ENCODE measurements at regions not wholly inside any gene's neighbourhood (a gene's known extent, or its start where the extent isn't known, plus 50 kb on each side); places are given as distances from the start of the nearest gene placed in this dataset.

GRCh38 chr22:22084089-22084711, 101.6 kb upstream of the TOP3B start:
- Mint-ChIP-seq H3K4me3 (no peak overlapping the region), H3K4me1 (peaks cover 6% of the 10 kb centered on the region), H3K27ac (no peak overlapping the region), H3K9me3 (no peaks in the 10 kb centered on the region), H3K36me3 (ENCODE audit: low read depth) (peaks cover 4% of the 10 kb centered on the region), H3K27me3 (no peaks in the 10 kb centered on the region)
- TF ChIP-seq, protein P1, sequence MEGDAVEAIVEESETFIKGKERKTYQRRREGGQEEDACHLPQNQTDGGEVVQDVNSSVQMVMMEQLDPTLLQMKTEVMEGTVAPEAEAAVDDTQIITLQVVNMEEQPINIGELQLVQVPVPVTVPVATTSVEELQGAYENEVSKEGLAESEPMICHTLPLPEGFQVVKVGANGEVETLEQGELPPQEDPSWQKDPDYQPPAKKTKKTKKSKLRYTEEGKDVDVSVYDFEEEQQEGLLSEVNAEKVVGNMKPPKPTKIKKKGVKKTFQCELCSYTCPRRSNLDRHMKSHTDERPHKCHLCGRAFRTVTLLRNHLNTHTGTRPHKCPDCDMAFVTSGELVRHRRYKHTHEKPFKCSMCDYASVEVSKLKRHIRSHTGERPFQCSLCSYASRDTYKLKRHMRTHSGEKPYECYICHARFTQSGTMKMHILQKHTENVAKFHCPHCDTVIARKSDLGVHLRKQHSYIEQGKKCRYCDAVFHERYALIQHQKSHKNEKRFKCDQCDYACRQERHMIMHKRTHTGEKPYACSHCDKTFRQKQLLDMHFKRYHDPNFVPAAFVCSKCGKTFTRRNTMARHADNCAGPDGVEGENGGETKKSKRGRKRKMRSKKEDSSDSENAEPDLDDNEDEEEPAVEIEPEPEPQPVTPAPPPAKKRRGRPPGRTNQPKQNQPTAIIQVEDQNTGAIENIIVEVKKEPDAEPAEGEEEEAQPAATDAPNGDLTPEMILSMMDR (IDR thresholded peaks at IDR 0.05) = no peak
- no peak for DNase-seq
- ChIA-PET POLR2A (no interaction called here), CTCF (interaction anchor here (0.7 to 1.3 kb wide), 2 partner anchors 15 to 131 kb away, joined by 3 to 4 read pairs; partner anchors contain the start of gene PPM1F)
- intact Hi-C loops (cut with micrococcal nuclease) = loop anchor here (5.0 kb wide), 1 partner anchor 53 kb away; no protein-coding TSS in a partner anchor
- ATAC-seq (ENCODE audit: low read depth) = no peak

GRCh38 chr22:22082960-22083359, 100.4 kb upstream of the TOP3B start:
- DNase-seq (no peak), ATAC-seq (ENCODE audit: low read depth) (no peak)
- TF ChIP-seq, protein P1 (IDR thresholded peaks at IDR 0.05) = no peak
- Mint-ChIP-seq H3K9me3 (no peaks in the 10 kb centered on the region), H3K4me3 (no peak overlapping the region), H3K36me3 (ENCODE audit: low read depth) (no peaks in the 10 kb centered on the region), H3K27ac (no peak overlapping the region), H3K27me3 (no peaks in the 10 kb centered on the region), H3K4me1 (peaks cover 6% of the 10 kb centered on the region)
- intact Hi-C loops (cut with micrococcal nuclease) = loop anchor here (5.0 kb wide), 1 partner anchor 54 kb away; no protein-coding TSS in a partner anchor
- ChIA-PET POLR2A (no interaction called here), CTCF (no interaction called here)

DNA sequence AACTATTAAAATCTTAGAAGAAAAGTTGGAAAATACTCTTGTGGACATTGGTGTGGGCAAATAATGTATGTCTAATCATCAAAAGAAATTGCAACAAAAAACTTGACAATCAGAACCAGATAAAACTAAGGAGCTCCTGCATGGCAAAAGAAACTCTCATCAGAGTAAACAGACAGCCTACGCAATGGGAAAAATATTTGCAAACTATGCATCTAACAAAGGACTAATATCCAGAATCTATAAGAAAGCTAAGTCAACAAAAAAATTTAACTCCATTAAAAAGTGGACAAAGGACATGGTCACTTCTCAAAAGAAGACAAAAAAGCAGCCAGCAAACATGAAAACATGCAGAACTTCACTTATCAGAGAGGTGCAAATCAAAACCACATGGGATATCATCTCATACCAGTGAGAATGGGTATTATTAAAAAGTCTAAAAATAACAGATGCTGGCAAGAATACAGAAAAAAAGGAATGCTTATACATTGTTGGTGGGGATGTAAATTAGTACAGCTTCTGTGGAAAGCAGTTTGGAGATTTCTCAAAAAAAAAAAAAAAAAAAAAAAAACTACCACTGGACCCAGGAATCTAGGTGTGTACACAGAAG, 99.7 kb upstream of the TOP3B start:
- ChIA-PET CTCF (no interaction called here), POLR2A (interaction anchor here (0.7 kb wide), 1 partner anchor 20 kb away, joined by 6 read pairs; no protein-coding TSS in a partner anchor)
- no peaks in the 10 kb centered on the region for H3K36me3 Mint-ChIP-seq (ENCODE audit: low read depth)
- H3K27ac Mint-ChIP-seq = no peak overlapping the region
- peaks cover 6% of the 10 kb centered on the region for H3K4me1 Mint-ChIP-seq
- TF ChIP-seq, protein P1 (IDR thresholded peaks at IDR 0.05) = no peak
- H3K9me3 Mint-ChIP-seq = no peaks in the 10 kb centered on the region
- ATAC-seq (ENCODE audit: low read depth) (no peak), DNase-seq (no peak)
- H3K4me3 Mint-ChIP-seq = no peak overlapping the region
- intact Hi-C loops (cut with micrococcal nuclease) = loop anchor here (5.0 kb wide), 1 partner anchor 55 kb away; no protein-coding TSS in a partner anchor
- H3K27me3 Mint-ChIP-seq = no peaks in the 10 kb centered on the region

- Mint-ChIP-seq H3K4me3 (no peak overlapping the region), H3K36me3 (ENCODE audit: low read depth) (no peaks in the 10 kb centered on the region), H3K4me1 (peaks cover 6% of the 10 kb centered on the region), H3K27ac (no peak overlapping the region), H3K27me3 (no peaks in the 10 kb centered on the region), H3K9me3 (no peaks in the 10 kb centered on the region)
- intact Hi-C loops (cut with micrococcal nuclease) = loop anchor here (5.0 kb wide), 1 partner anchor 57 kb away; no protein-coding TSS in a partner anchor
- POLR2A ChIA-PET = no interaction called here
- ATAC-seq (ENCODE audit: low read depth) (no peak), DNase-seq (no peak)
- CTCF ChIA-PET = interaction anchor here (0.7 kb wide), 1 partner anchor 40 kb away, joined by 4 read pairs; no protein-coding TSS in a partner anchor
- TF ChIP-seq, protein P1 (IDR thresholded peaks at IDR 0.05) = no peak
These were observed 97.7 kb upstream of the TOP3B start for GRCh38 chr22:22080270-22080669.

DNA sequence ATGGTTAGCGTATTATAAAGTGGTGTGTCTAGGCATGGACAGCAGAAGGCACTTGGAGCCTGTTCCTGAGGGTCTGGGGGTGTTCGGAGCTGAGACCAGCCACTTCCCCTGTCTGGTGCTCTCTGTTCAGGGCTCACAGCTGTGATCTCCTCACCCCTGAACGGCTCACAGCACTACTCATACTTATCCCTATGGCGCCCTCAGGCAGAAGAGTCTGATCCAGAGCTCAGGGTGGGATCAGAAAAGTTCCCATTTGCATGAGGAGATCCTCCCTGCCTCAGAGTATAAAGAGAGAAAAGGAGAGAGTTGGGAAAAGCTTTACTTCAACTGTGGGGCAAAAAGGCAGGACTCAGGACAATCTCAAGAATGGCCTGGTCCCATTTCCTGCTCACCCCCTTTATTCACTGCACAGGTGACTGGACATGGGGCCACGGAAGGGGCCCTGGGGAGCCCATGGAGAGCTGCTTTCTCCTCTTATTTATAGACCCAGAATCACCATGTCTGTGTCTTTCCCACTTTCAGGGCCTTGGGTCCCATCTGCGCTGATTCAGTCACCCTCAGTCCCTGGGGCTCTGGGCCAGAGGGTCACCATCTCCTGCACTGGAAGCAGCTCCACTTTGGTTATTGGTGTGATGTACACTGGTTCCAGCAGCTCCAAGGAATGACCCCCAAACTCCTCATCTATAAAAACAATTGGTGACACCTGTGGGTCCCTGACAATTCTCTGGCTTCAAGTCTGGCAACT, 97.0 kb upstream of the TOP3B start:
- Mint-ChIP-seq H3K36me3 (ENCODE audit: low read depth) (no peaks in the 10 kb centered on the region), H3K27me3 (no peaks in the 10 kb centered on the region), H3K27ac (no peak overlapping the region), H3K4me3 (no peak overlapping the region), H3K4me1 (peaks cover 6% of the 10 kb centered on the region), H3K9me3 (no peaks in the 10 kb centered on the region)
- CTCF ChIA-PET = no interaction called here
- TF ChIP-seq, protein P1 (IDR thresholded peaks at IDR 0.05) = no peak
- ATAC-seq (ENCODE audit: low read depth) (no peak), DNase-seq (no peak)
- intact Hi-C loops (cut with micrococcal nuclease) = loop anchor here (5.0 kb wide), 1 partner anchor 58 kb away; no protein-coding TSS in a partner anchor
- POLR2A ChIA-PET = no interaction called here

All from activated B cell treated with CpG ODN at 0.5 μM for 24 hours (primary cell).